ENCODE measurements at regions not wholly inside any gene's neighbourhood (a gene's known extent, or its start where the extent isn't known, plus 50 kb on each side); places are given as distances from the start of the nearest gene placed in this dataset.

DNA sequence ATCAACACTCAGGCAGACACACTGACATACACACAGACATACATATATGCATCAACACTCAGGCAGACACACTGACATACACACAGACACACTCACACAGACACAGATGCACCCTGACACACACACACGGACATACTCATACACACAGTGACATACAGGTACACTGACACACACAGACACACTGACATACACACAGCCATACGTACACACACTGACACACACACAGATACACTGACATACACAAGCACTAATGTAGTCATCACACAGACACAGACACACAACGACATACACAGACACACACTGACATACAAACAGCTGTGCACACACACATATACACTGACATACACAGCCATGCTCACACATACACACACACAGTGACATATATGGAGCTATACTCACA lies 131.0 kb upstream of the CSF3R start:
- TF ChIP-seq, protein P1, sequence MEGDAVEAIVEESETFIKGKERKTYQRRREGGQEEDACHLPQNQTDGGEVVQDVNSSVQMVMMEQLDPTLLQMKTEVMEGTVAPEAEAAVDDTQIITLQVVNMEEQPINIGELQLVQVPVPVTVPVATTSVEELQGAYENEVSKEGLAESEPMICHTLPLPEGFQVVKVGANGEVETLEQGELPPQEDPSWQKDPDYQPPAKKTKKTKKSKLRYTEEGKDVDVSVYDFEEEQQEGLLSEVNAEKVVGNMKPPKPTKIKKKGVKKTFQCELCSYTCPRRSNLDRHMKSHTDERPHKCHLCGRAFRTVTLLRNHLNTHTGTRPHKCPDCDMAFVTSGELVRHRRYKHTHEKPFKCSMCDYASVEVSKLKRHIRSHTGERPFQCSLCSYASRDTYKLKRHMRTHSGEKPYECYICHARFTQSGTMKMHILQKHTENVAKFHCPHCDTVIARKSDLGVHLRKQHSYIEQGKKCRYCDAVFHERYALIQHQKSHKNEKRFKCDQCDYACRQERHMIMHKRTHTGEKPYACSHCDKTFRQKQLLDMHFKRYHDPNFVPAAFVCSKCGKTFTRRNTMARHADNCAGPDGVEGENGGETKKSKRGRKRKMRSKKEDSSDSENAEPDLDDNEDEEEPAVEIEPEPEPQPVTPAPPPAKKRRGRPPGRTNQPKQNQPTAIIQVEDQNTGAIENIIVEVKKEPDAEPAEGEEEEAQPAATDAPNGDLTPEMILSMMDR (conservative IDR thresholded peaks at IDR 0.05; ENCODE audit: low read depth, low read length) = no peak
- no peak for TF ChIP-seq EZH2 (IDR thresholded peaks at IDR 0.05; ENCODE audit: borderline replicate concordance, low read depth, low read length, poor library complexity, severe bottlenecking)

Data from A673 (cell line).